Cardiac fibroblast (primary cell): ENCODE measurements at regions not wholly inside any gene's neighbourhood (a gene's known extent, or its start where the extent isn't known, plus 50 kb on each side); places are given as distances from the start of the nearest gene placed in this dataset.

Experiments
- DNase-seq, 2 donors: peaks; one replicate each; pipeline versions ENCODE4 v3.0.0 to v3.0.0-alpha.2; 2010; ENCODE audit warnings: low read depth in 2 of 2
- H3K4me3 ChIP-seq, 2 donors: replicated peaks in 1 of 2; 1 replicate in 1 of 2; 2 replicates in 1 of 2; pipeline ENCODE4 v1.5.1; 2011; ENCODE audit warnings: low read depth in 2 of 2, low read length in 2 of 2, mild to moderate bottlenecking in 2 of 2, moderate library complexity in 1 of 2
- CTCF ChIP-seq: IDR thresholded peaks from one replicate; pipeline ENCODE4 v1.5.1; 2011; ENCODE audit warnings: low read depth, mild to moderate bottlenecking, low read length, inconsistent platforms

GRCh38 chr14:50040401-50040775, 76.0 kb downstream of the VCPKMT start:
- no peak for TF ChIP-seq CTCF
- peak; percentile 74 to 85 for DNase-seq
- no peak overlapping the region for H3K4me3 ChIP-seq

- TF ChIP-seq CTCF: no peak
- no peak overlapping the region for H3K4me3 ChIP-seq
- no peak for DNase-seq
These were observed 75.4 kb downstream of the VCPKMT start for GRCh38 chr14:50040895-50041465.

DNA sequence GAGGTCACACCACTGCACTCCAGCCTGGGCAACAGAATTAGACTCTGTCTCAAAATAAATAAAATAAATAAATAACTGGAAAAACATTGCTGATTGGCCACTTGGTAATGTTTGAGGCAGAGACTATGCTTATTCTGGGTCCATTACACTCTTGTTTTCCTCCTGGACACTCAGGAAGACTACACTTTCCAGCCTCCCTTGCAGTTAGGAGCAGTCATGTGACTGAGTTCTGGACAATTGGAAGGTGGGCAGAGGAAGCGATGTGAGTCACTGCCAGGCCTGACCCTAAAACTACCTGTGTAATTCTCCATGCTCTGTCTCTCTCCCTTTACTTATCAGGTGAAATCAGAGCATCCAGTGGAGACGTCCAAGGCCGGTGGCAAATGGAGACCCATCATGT, 74.4 kb downstream of the VCPKMT start:
- TF ChIP-seq CTCF: no peak
- no peak overlapping the region for H3K4me3 ChIP-seq
- DNase-seq: no peak

DNA sequence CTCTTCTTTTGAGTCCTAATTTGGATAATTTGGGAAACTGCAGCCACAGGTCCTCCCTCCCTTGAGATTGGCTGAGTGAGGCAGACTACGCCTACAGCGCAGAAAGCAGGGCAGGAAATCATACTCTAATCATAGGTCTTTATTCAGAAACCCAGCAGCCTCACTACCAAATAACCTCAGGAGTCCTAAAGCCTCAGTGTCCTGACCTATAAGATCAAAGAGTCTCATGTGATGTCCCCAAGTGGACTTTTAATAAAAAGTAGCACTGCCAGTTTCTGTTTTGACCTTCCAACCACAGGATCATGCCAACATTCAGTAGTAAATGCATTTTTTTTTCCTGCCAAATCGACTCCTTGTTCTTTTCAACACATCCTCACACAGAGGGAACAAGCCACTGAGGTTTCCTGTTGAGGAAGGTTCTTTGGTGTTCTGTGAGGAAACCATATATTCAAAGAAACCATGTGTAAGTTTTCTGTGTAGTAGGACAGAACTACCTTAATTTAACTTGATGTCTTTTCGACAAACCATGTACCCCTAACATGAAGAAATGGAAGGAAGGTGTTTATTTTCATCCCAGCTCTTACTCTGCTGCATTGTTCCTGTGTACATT, 72.2 kb downstream of the VCPKMT start:
- no peak overlapping the region for H3K4me3 ChIP-seq
- DNase-seq: peak; percentile 8 to 46
- TF ChIP-seq CTCF: no peak

GRCh38 chr14:50045039-50045711, 71.2 kb downstream of the VCPKMT start:
- no peak overlapping the region for H3K4me3 ChIP-seq
- no peak for TF ChIP-seq CTCF
- DNase-seq: peak; percentile 77 to 86

DNA sequence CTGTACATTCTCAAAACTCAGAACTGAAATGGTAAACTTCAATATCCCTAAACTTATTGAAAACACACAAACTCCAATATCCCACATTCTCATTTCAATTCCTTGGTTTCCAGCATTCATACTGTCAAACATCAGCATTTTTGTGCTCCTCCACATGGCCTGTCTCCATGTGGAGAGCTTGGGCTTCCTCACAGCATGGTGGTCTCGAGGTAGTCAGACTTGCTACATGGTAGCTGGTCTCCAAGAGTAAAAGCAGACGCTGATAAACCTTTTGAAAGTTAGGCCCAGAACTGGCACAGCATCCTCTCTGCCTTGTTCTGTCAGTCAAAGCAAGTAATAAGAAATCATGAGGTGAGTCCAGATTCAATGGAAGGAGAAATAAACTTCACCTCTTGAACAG, 70.5 kb downstream of the VCPKMT start:
- TF ChIP-seq CTCF: no peak
- H3K4me3 ChIP-seq: no peak overlapping the region
- DNase-seq: no peak

- H3K4me3 ChIP-seq: no peak overlapping the region
- peak in 1 of 2 donors; percentile 11 for DNase-seq
- TF ChIP-seq CTCF: no peak
These were observed 69.1 kb downstream of the VCPKMT start for GRCh38 chr14:50047274-50047676.
